ENCODE measurements at regions not wholly inside any gene's neighbourhood (a gene's known extent, or its start where the extent isn't known, plus 50 kb on each side); places are given as distances from the start of the nearest gene placed in this dataset.

DNA sequence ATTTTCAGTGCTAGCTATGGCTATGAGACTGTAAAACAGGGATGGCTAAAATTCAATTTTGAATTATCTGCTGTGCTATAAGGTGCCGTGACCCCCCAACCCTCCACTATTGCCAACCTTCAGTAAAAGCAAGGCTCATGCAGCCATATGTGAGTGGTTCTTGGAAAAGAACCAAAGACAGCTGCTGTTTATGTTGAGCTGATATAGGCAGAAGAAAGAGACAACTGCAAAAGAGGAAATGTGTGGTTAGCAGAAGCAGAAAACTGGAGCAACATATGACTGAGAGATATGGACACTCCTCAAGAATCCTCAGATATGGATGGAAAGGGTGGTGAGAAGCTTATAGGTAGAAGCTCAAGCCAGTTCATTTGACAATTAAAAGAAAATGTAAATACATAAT is 200.3 kb downstream of the TLE1 start:
- Histone ChIP-seq H3K27me3 (ENCODE audit: control insufficient read depth in 2 of 2, insufficient read depth in 2 of 2, low read length in 2 of 2) (no peaks in the 10 kb centered on the region), H3K27ac (ENCODE audit: insufficient read depth, low read depth, low read length) (no peak overlapping the region), H3K9ac (replicated peaks; ENCODE audit: extremely low read depth, insufficient read depth, low read length) (no peak overlapping the region), H3K9me1 (replicated peaks; ENCODE audit: control insufficient read depth, extremely low read depth, insufficient read depth, low read length) (no peaks in the 10 kb centered on the region), H3K4me1 (ENCODE audit: control insufficient read depth, extremely low read depth, insufficient read depth, low read length) (peaks cover 5% of the 10 kb centered on the region), H3K36me3 (ENCODE audit: control insufficient read depth in 2 of 2, extremely low read depth in 1 of 2, insufficient read depth in 2 of 2, low read length in 2 of 2) (no peaks in the 10 kb centered on the region), H3K4me2 (ENCODE audit: insufficient read depth, low read length) (no peak overlapping the region), H3K4me3 (replicated peaks in 1 of 3; ENCODE audit: insufficient read depth in 1 of 3, low read depth in 1 of 3, low read length in 3 of 3) (no peak overlapping the region), H3K79me2 (ENCODE audit: control insufficient read depth, insufficient read depth, low read length) (no peaks in the 10 kb centered on the region), H2AFZ (ENCODE audit: low read depth, low read length) (no peak overlapping the region), H3K9me3 (replicated peaks; ENCODE audit: control insufficient read depth, insufficient read depth, low read length) (no peaks in the 10 kb centered on the region), H4K20me1 (replicated peaks; ENCODE audit: control insufficient read depth, extremely low read depth, insufficient read depth, low read length) (no peaks in the 10 kb centered on the region)
- dilution Hi-C loops (cut with MboI; ENCODE audit: extremely low pct_ligation_motif_present, low sequenced_read_pairs) (no loop called here), intact Hi-C loops (cut with micrococcal nuclease) (no loop called here)
- ChIA-PET CTCF (interaction anchor here (1.2 kb wide), 1 partner anchor 34 kb away, joined by 3 read pairs; no protein-coding TSS in a partner anchor), POLR2A (no interaction called here)
- no TSS peak for BruUV-seq (replicated peaks)
- TF ChIP-seq MYC (IDR thresholded peaks at IDR 0.05; ENCODE audit: low read depth, low read length) (no peak), JUN (IDR thresholded peaks at IDR 0.05; ENCODE audit: borderline replicate concordance, insufficient read depth, insufficient read length, low read depth) (no peak), POLR2AphosphoS5 (IDR thresholded peaks at IDR 0.05; ENCODE audit: insufficient read depth, low read depth, low read length) (no peak), EZH2 (IDR thresholded peaks at IDR 0.05; ENCODE audit: borderline replicate concordance, low read depth, low read length, severe bottlenecking) (no peak), POLR2A (IDR thresholded peaks at IDR 0.05; ENCODE audit: low read depth, low read length) (no peak), GATA2 (IDR thresholded peaks at IDR 0.05; ENCODE audit: insufficient read depth, insufficient read length, low read depth, low read length) (no peak), CTCF (IDR thresholded peaks at IDR 0.05; ENCODE audit: extremely low read depth in 1 of 2, insufficient read depth in 1 of 2, low read depth in 1 of 2, low read length in 2 of 2) (no peak), FOS (IDR thresholded peaks at IDR 0.05; ENCODE audit: borderline replicate concordance, insufficient read depth, low read length) (no peak)
- TF ChIP-seq, protein P1, sequence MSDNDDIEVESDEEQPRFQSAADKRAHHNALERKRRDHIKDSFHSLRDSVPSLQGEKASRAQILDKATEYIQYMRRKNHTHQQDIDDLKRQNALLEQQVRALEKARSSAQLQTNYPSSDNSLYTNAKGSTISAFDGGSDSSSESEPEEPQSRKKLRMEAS (IDR thresholded peaks at IDR 0.05; ENCODE audit: insufficient read depth, insufficient read length): no peak
- DNase-seq (ENCODE audit: low read depth, low spot score): no peak
- no peak for FAIRE-seq
